ENCODE measurements at regions not wholly inside any gene's neighbourhood (a gene's known extent, or its start where the extent isn't known, plus 50 kb on each side); places are given as distances from the start of the nearest gene placed in this dataset.
"Not testable (repeated sequence)": the region's sequence is repeated elsewhere in the genome, so short reads cannot be mapped to it uniquely, and the experiment has no call there.

- DNase-seq (ENCODE audit: low read depth): no peak
Observed at GRCh38 chr16:9647981-9648701, 534.1 kb downstream of the GRIN2A start.

- DNase-seq (ENCODE audit: low read depth): no peak
Observed at GRCh38 chr16:9650284-9650683, 531.9 kb downstream of the GRIN2A start.

GRCh38 chr16:9655051-9655450 lies 527.2 kb downstream of the GRIN2A start:
- DNase-seq (ENCODE audit: low read depth): no peak

DNA sequence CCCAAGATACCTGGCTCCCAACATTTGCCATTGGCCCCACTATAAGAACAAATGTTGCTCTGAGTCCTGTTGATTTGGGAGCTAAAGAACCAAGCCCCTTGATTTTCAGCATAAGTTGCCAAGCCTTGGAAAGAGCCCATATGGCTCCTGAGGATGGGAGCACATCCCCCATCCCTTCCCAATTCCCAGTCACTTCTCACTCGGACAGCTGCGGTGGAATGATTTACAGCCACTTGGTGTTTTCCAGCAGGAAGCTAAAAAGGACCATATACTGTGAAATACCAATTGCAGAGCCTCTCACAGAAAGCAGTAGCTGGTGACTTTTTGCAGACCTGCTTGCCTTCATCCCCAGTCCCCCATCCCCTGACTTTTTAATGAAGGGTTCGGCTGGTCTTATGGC lies 524.6 kb downstream of the GRIN2A start:
- no peak for DNase-seq (ENCODE audit: low read depth)

GRCh38 chr16:9658164-9658563 lies 524.1 kb downstream of the GRIN2A start:
- DNase-seq (ENCODE audit: low read depth): no peak

GRCh38 chr16:9658586-9658985 lies 523.6 kb downstream of the GRIN2A start:
- no peak for DNase-seq (ENCODE audit: low read depth)

- no peak for DNase-seq (ENCODE audit: low read depth)
Observed at GRCh38 chr16:9660898-9661297, 521.3 kb downstream of the GRIN2A start.

GRCh38 chr16:9661336-9662017 lies 520.8 kb downstream of the GRIN2A start:
- DNase-seq (ENCODE audit: low read depth): no peak

DNA sequence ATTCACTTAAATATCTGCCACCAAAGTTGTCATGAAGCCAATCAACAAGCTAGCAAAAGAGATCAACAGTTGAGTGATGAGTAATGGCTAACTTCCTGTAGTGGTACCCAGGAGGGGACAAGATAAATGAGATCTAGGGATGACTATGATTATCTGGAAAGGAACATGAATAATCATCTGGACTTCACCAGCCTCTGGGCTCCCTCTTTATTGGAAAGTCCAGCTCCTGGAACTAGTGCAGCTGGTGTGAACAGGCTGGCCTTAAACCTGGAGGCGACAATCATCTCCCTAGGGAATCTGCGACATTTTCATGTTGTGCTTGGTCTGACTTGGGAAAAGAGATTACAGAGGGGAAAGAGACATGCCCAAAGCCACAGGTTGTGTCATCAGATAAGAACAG lies 518.6 kb downstream of the GRIN2A start:
- DNase-seq (ENCODE audit: low read depth): no peak

DNA sequence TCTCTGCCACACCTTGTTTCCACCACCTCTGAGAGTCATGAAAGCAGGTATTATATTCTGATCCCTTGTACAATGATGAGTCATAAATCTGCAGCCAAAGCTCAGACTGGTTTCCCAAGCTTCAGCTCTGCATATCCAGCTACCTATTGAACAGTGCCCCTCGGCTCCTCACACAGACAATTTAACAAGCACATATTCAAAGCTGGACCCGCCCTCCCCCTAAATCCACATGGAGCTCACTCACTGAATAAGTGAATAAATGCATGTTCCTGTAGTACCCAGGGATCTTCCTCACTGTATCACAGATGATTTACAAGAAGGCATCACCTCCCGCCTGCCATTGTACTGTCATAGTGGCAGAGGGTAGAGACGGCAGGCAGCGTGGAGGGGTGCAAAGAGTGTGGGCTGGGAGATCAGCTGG lies 516.4 kb downstream of the GRIN2A start:
- DNase-seq (ENCODE audit: low read depth): no peak

DNA sequence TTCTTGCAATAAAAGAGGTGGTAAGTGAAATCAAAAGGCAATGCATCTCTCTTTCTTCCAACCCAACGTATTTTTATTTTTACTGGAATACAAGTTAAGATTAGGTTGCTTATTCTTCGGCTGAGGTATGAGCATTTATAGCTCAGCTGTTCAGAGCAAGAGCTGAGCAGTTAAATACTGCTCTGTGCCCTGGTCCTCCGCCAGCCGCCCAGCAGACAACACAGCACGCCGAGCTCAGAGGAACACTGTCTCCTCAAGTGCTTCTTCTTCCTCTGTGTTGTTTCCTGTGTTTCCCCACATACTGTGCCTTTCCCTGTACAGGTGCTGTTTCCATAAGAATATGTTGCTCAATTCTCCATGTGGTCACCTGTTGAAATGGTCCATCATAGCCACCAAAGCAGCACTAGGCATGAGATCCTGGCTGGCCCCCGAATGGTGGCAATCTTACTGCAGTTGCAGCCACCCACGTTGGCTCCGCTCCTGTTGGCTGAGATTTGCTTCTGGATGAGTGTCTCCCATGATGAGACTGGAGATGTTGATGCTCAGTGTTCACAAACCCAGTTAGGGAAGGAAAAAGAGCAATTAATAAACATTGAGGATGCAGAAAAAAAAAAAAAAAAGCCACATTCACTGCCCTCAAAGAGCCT lies 515.3 kb downstream of the GRIN2A start:
- DNase-seq (ENCODE audit: low read depth): no peak

DNA sequence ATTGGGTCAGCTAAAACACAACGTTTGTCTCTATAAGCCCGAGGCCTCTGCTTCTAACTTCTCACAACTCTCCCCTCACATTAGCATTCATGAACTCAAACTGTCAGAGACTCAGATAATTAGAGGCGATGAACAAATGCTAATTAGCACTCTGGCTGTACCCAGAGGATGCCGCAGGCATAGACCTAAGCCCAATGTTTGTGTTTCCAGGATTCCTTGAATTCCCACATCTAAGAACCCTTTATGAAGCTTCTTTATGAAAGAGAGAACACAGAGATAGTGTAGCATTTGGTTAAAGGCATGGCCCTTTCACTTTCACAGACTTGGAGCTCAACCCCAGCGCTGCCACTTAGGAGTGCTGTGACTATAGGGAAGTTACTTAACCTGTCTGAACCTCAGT lies 512.2 kb downstream of the GRIN2A start:
- DNase-seq (ENCODE audit: low read depth): no peak

DNA sequence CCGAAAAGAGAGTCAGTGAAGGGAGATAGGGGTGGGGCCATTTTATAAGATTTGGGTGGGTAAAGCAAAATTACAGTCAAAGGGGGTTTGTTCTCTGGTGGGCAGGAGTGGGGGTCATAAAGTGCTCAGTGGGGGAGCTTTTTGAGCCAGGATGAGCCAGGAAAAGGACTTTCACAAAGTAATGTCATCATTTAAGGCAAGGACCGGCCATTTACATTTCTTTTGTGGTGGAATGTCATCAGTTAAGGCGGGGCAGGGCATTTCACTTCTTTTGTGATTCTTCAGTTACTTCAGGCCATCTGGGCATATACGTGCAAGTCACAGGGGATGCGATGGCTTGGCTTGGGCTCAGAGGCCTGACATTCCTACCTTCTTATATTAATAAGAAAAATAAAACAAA lies 511.6 kb downstream of the GRIN2A start:
- DNase-seq (ENCODE audit: low read depth): not testable (repeated sequence)

GRCh38 chr16:9676560-9677300 lies 505.5 kb downstream of the GRIN2A start:
- not testable (repeated sequence) for DNase-seq (ENCODE audit: low read depth)

DNA sequence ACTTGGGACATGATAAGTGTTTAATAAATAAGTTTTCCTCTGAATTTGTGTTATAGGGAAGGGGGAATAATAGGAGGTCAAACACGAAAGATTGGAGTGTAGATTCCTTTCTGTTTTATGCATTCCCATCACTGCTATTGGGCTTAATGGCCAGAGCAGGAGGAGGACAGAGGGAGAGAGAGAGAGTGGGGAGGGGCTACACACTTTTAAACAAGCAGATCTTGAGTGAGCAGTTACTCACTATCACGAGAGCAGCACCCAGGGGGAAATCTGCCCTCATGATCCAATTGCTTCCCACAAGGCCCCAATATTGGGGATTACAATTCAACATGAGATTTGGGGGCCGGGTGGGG lies 505.0 kb downstream of the GRIN2A start:
- DNase-seq (ENCODE audit: low read depth): no peak

DNA sequence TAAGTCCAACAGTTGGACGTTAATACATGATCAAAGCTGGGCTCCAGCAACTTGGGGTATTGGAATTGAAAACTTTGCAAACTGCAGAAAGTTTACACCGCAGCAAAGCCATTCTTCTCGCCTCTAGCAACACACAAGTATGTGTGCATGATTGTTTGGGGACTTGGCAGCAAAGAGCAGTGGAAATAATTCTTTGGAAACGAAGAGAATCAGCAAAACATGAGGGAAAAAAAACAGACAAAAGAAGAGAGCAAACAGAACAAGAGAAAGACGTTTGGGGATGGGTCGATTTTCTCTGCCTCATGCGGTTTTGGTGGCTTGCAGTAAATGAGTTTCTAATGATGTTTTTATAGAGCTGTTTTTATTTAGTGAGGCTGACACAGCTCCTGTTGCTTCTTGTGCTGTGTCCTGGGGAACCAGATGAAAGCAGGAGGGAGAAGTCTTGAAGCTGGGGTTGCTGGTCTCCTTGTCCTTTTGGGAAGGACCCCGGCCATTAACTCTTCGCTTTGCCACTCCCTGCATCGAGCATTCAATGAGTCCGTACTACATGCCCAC lies 502.9 kb downstream of the GRIN2A start:
- DNase-seq (ENCODE audit: low read depth): no peak

- DNase-seq (ENCODE audit: low read depth): no peak
Observed at GRCh38 chr16:9680019-9680655, 502.1 kb downstream of the GRIN2A start.

DNA sequence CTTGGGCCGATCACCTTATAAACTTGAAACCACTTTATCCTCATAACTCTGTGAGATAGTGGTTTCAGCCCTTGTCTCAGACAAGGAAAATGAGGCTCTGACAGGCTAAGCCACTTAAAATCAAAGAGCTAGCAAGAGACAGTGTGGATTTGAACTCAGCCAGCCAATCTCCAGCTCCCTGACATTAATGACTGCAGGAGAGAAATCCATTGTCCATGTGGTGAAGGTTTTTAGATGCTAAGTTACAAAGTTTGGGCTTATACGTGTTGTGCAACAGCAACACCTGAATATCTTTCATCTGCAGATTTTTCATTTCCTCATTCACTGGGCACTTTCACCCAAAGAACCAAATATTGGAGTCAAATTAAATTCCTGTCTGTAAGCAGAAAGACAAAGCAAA lies 501.3 kb downstream of the GRIN2A start:
- DNase-seq (ENCODE audit: low read depth): no peak

- no peak for DNase-seq (ENCODE audit: low read depth)
Observed at GRCh38 chr16:9681508-9681907, 500.7 kb downstream of the GRIN2A start.

DNA sequence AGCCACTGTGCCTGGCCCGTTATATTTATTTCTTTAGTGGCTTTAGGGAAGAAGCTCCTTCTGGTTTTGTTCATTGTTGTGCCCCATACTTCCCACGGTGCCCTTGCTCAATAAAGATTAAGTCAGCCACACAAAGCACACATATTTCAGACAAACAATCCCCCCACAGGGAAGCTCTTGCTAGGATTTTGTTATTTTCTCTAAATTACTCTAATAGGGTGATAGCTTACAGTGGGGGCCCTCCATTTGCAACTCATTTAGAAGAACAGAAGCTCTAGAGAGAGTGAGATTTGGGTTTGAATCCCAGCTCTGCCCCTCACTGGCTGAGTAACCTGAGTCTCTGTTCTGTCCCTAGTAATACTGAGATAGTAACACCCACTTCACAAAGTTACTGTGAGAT lies 499.9 kb downstream of the GRIN2A start:
- no peak for DNase-seq (ENCODE audit: low read depth)

- DNase-seq (ENCODE audit: low read depth): no peak
Observed at GRCh38 chr16:9683677-9684076, 498.6 kb downstream of the GRIN2A start.
